Fibroblast of pulmonary artery (primary cell): ENCODE measurements at regions not wholly inside any gene's neighbourhood (a gene's known extent, or its start where the extent isn't known, plus 50 kb on each side); places are given as distances from the start of the nearest gene placed in this dataset.

ENCODE experiments used
- DNase-seq: peaks from one replicate; pipeline ENCODE4 v3.0.0-alpha.2; 2010; ENCODE audit warnings: low read depth
- H3K4me3 ChIP-seq: replicated peaks from 2 replicates; pipeline ENCODE4 v1.5.1; 2011; ENCODE audit warnings: low read depth, mild to moderate bottlenecking, control low read depth, low read length, moderate library complexity
- CTCF ChIP-seq: IDR thresholded peaks from 2 replicates; pipeline ENCODE4 v1.5.1; 2011; ENCODE audit warnings: mild to moderate bottlenecking, control low read depth, low read length, inconsistent platforms; ENCODE audit errors: missing control alignments

- no peak overlapping the region for H3K4me3 ChIP-seq
- TF ChIP-seq CTCF = no peak
- peak; percentile 14 for DNase-seq
These were observed 83.8 kb upstream of the KL start for GRCh38 chr13:32932376-32932775.

GRCh38 chr13:32936716-32937115 is 79.5 kb upstream of the KL start:
- TF ChIP-seq CTCF = no peak
- H3K4me3 ChIP-seq = no peak overlapping the region
- no peak for DNase-seq

- TF ChIP-seq CTCF = no peak
These were observed 77.9 kb upstream of the KL start for GRCh38 chr13:32938314-32938713.

GRCh38 chr13:32938907-32939306 is 77.3 kb upstream of the KL start:
- no peak overlapping the region for H3K4me3 ChIP-seq
- TF ChIP-seq CTCF = no peak
- peak; percentile 45 for DNase-seq

More at GRCh38 chr13:32938314-32938713, 77.9 kb upstream of the KL start:
- no peak overlapping the region for H3K4me3 ChIP-seq
- DNase-seq = no peak

GRCh38 chr13:32940601-32941000 is 75.6 kb upstream of the KL start:
- peak; percentile 44 for DNase-seq
- no peak overlapping the region for H3K4me3 ChIP-seq
- TF ChIP-seq CTCF = no peak

GRCh38 chr13:32941368-32941767 is 74.9 kb upstream of the KL start:
- TF ChIP-seq CTCF = no peak
- no peak overlapping the region for H3K4me3 ChIP-seq
- peak; percentile 10 for DNase-seq

GRCh38 chr13:32946558-32946957 is 69.7 kb upstream of the KL start:
- no peak overlapping the region for H3K4me3 ChIP-seq
- TF ChIP-seq CTCF = no peak
- DNase-seq = no peak
